ENCODE measurements at regions not wholly inside any gene's neighbourhood (a gene's known extent, or its start where the extent isn't known, plus 50 kb on each side); places are given as distances from the start of the nearest gene placed in this dataset.

GRCh38 chr10:91150631-91151030 is 69.8 kb upstream of the PCGF5 start:
- no peak for DNase-seq

DNA sequence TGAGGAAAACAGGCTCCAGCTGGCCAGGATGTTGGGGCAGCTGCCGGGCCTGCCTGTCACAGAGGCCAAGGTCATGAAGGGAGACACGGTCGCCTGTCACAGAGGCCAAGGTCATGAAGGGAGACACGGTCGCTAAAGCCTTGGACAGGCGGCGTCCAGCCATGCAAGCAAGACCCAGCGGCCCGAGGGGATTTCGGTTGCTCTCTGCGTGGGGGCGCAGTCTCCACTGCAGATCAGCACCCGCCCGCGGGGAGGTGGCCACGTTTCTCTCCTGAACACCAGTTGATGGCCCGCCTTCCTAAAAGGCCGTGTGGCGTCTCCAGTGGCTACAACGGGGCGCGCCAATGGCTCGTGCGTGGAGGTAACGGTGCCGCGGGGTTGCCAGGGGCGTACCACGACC is 67.0 kb upstream of the PCGF5 start:
- DNase-seq: no peak

GRCh38 chr10:91154842-91155241 is 65.6 kb upstream of the PCGF5 start:
- no peak for DNase-seq

- DNase-seq: no peak
Observed at GRCh38 chr10:91156196-91156595, 64.3 kb upstream of the PCGF5 start.

DNA sequence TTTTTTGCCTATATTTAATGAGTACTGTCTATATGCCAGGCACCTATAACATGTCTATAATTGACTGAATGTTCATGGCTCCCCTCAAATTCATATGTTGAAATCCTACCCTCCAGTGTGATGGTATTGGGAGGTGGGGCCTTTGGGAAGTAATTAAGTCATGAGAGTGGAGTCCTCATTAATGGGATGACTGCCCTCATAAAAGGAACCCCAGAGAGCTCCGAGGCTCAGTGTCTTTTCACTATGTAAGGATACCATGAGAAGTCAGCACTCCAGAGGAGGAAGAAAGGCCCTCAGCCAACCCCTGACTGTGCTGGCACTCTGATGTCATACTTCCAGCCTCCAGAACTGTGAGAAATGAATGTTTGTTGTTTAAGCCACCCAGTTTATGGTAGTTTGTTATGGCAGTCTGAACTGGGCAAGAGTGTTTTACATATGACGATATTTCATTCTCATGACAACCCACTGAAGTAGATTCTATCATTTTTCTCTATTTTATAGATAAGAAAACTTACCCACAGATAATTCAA is 61.1 kb upstream of the PCGF5 start:
- no peak for DNase-seq

DNA sequence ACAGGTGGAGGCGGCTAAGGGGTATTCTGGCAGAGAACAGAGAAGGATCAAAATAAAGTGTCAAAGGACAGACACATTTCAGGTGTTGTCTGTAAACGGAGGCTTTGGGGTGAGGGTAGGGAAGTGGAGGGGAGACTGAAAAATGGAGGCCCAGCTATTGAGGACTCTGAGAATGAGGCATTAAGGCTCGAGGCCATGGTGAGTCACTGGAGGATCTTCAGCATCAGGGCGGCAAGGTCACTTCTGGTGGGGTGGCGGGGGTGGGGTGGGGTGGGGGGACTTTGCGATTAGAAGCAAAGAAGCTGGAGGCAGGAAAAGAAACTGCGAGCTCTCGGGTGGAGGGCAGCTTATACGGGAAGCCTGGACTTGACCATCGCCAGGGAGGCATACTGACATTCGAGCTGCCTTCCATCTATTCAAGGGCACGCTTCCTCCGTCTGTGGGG is 58.4 kb upstream of the PCGF5 start:
- peak; percentile 3 for DNase-seq

GRCh38 chr10:91162495-91163268 is 57.8 kb upstream of the PCGF5 start:
- DNase-seq: peak; percentile 79

GRCh38 chr10:91163269-91163868 is 57.1 kb upstream of the PCGF5 start:
- peak; percentile 79 for DNase-seq

DNA sequence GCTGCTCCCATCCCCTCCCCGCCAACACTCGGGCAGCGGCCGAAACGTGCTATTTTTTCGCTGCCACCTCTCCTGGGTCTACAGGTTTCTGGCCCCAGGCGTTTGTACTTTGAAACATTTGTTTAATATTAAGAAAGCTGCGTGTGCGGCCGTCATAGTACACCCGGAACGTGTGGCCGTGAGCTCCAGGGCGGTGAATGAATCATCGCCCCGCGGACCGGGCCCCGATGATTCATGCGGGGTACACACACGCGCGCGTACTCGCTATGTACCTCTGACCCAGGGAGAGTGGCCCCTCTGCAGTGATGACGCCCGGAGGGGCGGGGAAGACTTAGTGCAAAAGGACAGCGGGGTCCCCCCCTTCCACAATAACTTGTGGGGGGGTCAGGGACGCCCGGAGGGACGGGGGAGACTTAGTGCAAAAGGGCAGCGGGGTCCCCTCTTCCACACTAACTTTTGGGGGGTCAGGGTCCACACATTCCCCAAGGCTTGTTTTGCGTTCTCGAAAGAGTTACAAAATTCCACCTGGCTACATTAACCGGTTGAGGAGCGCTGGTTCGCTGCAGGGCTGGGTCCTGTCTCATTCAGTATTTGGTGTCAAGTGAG is 56.5 kb upstream of the PCGF5 start:
- peak; percentile 72 for DNase-seq

DNA sequence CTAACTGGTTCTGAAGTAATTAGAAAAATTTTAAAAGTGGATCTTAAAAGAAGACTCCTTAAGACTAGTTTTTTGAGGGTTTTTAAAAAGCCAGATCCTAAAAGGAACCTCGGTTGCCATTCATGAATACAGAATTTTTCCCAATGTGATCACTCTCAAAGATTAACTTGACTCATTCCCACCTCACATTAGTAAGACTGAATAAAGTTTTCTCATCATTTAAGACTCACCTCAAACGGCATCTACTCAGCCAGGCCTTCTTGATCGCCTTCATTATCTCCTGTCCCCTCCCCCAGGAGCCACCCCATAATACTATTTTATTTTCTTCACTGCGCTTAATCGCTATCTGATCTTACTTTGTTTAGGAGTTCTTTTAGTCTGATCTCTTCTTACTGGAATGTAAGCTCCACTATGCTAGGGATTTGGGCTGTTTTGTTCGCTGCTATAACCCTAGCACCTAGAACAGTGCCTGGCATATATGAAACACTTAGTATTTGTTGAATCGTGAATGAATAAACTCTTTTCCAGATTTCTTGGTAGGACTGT is 55.9 kb upstream of the PCGF5 start:
- no peak for DNase-seq

DNA sequence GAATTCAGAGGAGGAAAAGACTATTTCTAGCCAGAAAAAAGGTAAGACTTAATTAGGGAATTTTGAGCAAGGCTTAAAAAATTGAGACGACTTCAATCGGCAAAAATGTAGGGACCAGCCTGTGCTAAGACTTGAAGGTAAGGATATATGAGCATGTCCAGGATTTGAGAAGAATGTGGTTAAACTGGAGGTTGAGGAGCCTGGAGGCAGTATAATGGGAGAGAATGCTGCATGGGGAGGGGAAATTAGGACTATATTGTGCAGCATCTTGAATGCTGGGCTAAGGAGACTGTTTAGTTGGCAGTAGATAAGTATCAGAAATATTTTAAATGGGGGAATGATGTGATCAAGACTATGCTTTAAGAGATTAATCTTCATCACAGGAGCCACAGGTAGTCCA is 53.1 kb upstream of the PCGF5 start:
- DNase-seq: no peak

GRCh38 chr10:91170418-91170817 is 50.0 kb upstream of the PCGF5 start:
- DNase-seq: no peak

Measured in activated CD4-positive, alpha-beta T cell treated with anti-CD3 and anti-CD28 coated beads, Interleukin-2, amount 50 U/mL, for 1 hour (primary cell).